ENCODE measurements at regions not wholly inside any gene's neighbourhood (a gene's known extent, or its start where the extent isn't known, plus 50 kb on each side); places are given as distances from the start of the nearest gene placed in this dataset.

DNA sequence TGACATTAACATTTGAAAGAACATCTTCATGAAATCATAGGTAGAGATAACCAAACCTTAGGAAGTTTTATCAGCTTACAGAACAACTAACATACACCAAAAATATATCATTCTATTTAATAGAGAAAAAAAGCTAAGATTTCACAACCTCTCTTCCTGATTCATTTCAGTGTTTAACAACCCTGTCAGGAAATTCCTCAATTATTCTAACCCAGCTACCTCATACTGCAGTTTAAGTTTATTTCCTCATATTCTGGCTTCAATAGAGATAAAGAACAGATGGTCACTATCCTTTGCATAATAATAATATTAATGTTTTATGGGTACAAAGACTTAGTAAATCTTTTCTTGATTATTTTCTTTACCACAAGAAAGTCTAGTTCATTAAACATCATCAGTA, 112.9 kb upstream of the HSF2 start:
- no peak for TF ChIP-seq HDAC6 (IDR thresholded peaks at IDR 0.05; ENCODE audit: unreplicated experiment)
- TF ChIP-seq RAD21 (IDR thresholded peaks at IDR 0.05; ENCODE audit: insufficient read depth, low read depth, low read length): no peak
- TF ChIP-seq, protein P1, sequence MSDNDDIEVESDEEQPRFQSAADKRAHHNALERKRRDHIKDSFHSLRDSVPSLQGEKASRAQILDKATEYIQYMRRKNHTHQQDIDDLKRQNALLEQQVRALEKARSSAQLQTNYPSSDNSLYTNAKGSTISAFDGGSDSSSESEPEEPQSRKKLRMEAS (IDR thresholded peaks at IDR 0.05; ENCODE audit: low read depth, low read length): no peak
- TF ChIP-seq, protein P2, sequence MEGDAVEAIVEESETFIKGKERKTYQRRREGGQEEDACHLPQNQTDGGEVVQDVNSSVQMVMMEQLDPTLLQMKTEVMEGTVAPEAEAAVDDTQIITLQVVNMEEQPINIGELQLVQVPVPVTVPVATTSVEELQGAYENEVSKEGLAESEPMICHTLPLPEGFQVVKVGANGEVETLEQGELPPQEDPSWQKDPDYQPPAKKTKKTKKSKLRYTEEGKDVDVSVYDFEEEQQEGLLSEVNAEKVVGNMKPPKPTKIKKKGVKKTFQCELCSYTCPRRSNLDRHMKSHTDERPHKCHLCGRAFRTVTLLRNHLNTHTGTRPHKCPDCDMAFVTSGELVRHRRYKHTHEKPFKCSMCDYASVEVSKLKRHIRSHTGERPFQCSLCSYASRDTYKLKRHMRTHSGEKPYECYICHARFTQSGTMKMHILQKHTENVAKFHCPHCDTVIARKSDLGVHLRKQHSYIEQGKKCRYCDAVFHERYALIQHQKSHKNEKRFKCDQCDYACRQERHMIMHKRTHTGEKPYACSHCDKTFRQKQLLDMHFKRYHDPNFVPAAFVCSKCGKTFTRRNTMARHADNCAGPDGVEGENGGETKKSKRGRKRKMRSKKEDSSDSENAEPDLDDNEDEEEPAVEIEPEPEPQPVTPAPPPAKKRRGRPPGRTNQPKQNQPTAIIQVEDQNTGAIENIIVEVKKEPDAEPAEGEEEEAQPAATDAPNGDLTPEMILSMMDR (IDR thresholded peaks at IDR 0.05 in 2 of 3, conservative IDR thresholded peaks at IDR 0.05 in 1 of 3; ENCODE audit: control insufficient read depth in 2 of 3, extremely low read depth in 1 of 3, insufficient read depth in 1 of 3, low read depth in 3 of 3, low read length in 3 of 3): no peak
- no peak for TF ChIP-seq SRF (IDR thresholded peaks at IDR 0.05; ENCODE audit: low read depth in 2 of 2, low read length in 2 of 2)
- TF ChIP-seq, protein P3, sequence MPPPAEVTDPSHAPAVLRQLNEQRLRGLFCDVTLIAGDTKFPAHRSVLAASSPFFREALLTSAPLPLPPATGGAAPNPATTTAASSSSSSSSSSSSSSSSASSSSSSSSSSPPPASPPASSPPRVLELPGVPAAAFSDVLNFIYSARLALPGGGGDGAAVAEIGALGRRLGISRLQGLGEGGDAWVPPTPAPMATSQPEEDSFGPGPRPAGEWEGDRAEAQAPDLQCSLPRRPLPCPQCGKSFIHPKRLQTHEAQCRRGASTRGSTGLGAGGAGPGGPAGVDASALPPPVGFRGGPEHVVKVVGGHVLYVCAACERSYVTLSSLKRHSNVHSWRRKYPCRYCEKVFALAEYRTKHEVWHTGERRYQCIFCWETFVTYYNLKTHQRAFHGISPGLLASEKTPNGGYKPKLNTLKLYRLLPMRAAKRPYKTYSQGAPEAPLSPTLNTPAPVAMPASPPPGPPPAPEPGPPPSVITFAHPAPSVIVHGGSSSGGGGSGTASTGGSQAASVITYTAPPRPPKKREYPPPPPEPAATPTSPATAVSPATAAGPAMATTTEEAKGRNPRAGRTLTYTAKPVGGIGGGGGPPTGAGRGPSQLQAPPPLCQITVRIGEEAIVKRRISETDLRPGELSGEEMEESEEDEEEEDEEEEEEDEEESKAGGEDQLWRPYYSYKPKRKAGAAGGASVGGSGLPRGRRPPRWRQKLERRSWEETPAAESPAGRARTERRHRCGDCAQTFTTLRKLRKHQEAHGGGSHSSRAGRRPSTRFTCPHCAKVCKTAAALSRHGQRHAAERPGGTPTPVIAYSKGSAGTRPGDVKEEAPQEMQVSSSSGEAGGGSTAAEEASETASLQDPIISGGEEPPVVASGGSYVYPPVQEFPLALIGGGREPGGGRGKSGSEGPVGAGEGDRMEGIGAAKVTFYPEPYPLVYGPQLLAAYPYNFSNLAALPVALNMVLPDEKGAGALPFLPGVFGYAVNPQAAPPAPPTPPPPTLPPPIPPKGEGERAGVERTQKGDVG (CRISPR knock-in tag; IDR thresholded peaks at IDR 0.05): no peak
- TF ChIP-seq HCFC1 (IDR thresholded peaks at IDR 0.05; ENCODE audit: low read length): no peak

Measured in GM12878 (cell line).